ENCODE measurements at regions not wholly inside any gene's neighbourhood (a gene's known extent, or its start where the extent isn't known, plus 50 kb on each side); places are given as distances from the start of the nearest gene placed in this dataset.

- TF ChIP-seq CTCF (IDR thresholded peaks at IDR 0.05; ENCODE audit: poor library complexity, severe bottlenecking) (no peak), REST (IDR thresholded peaks at IDR 0.05; ENCODE audit: borderline replicate concordance) (no peak), POLR2AphosphoS5 (IDR thresholded peaks at IDR 0.05) (no peak)
Measured at GRCh38 chr1:164456272-164456671, 102.7 kb upstream of the PBX1 start.

All from neural cell (in vitro differentiated cells).